Left lung (tissue), 4 donors: ENCODE measurements at regions not wholly inside any gene's neighbourhood (a gene's known extent, or its start where the extent isn't known, plus 50 kb on each side); places are given as distances from the start of the nearest gene placed in this dataset.

Source experiments
- ATAC-seq: fragments of 200-7000 bp; cut with Tn5 transposase; one replicate; pipeline ENCODE4 v1.9.1; 2020; ENCODE audit warnings: moderate library complexity
- DNase-seq, 4 donors: peaks; one replicate each; pipeline ENCODE4 v3.0.0-alpha.2; 2013 to 2020
- H3K27ac ChIP-seq, 2 donors: fragments of 200-600 bp; sonication (generic) in 1 of 2; one replicate each; pipeline versions ENCODE4 v1.5.0 to v1.8.0; 2020 to 2021
- H3K27me3 ChIP-seq, 2 donors: fragments of 200-600 bp; sonication (generic) in 1 of 2; one replicate each; pipeline versions ENCODE4 v1.5.0 to v1.8.0; 2020 to 2021
- H3K36me3 ChIP-seq, 2 donors: fragments of 200-600 bp; sonication (generic) in 1 of 2; one replicate each; pipeline versions ENCODE4 v1.5.0 to v1.8.0; 2020 to 2021
- H3K4me1 ChIP-seq, 2 donors: fragments of 200-600 bp; one replicate each; pipeline ENCODE4 v1.8.0; 2021
- H3K4me3 ChIP-seq, 2 donors: fragments of 200-600 bp; sonication (generic) in 1 of 2; one replicate each; pipeline versions ENCODE4 v1.5.0 to v1.8.0; 2020 to 2021; ENCODE audit warnings: mild to moderate bottlenecking in 1 of 2
- H3K9me3 ChIP-seq, 2 donors: fragments of 200-600 bp; sonication (generic) in 1 of 2; one replicate each; pipeline versions ENCODE4 v1.5.0 to v1.8.0; 2020 to 2021
- CTCF ChIP-seq, 2 donors: fragments of 200-600 bp; sonication (generic) in 1 of 2; IDR thresholded peaks; one replicate each; pipeline versions ENCODE4 v1.5.0 to v1.8.0; 2021; ENCODE audit warnings: antibody characterized with exemption in 2 of 2
- intact Hi-C, 2 donors: fragments of 100-400 bp; cut with DNase I; formaldehyde crosslinking; loops; one replicate each; pipeline versions ENCODE4 v1.11.2 to v1.14.2; 2022
- donor health status: DM: no; HTN: yes; CAD: no.
- donor health status: DM: no; HTN: no; CAD: no.

GRCh38 chr9:24931894-24932293, 386.2 kb upstream of the IZUMO3 start:
- no peak for ATAC-seq
- H3K4me3 ChIP-seq = no peak overlapping the region

DNA sequence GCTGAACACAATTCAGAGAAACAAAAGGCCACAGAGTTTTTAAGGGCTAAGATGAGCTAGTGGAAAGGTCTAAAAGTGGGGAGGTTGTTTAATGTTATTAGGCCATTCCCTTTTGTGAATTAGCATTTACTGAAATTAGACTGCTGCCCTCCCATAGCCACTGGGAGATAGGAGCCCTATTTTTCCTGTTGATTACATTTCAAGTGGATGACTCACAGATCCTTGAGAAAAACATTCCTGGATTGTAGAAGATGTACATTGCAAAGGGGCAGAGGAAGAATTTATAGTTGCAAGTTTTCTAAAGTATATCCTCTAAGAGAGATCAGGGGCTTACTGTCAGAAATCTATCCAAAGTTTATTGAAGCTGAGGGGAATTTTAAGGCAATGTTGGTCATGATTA, 367.1 kb upstream of the IZUMO3 start:
- H3K4me3 ChIP-seq = no peak overlapping the region
- no peaks in the 10 kb centered on the region for H3K36me3 ChIP-seq
- H3K4me1 ChIP-seq = no peaks in the 10 kb centered on the region
- intact Hi-C loops = no loop called here
- TF ChIP-seq CTCF (IDR thresholded peaks at IDR 0.05) = no peak
- DNase-seq = no peak
- H3K27me3 ChIP-seq = no peaks in the 10 kb centered on the region
- peaks cover 0 to 9% of the 10 kb centered on the region in 2 donors for H3K9me3 ChIP-seq
- no peak for ATAC-seq
- no peak overlapping the region for H3K27ac ChIP-seq

More at GRCh38 chr9:24931894-24932293, 386.2 kb upstream of the IZUMO3 start:
- H3K27ac ChIP-seq = no peak overlapping the region
- no peak for TF ChIP-seq CTCF (IDR thresholded peaks at IDR 0.05)
- no peak for DNase-seq
- intact Hi-C loops = no loop called here
- no peaks in the 10 kb centered on the region for H3K4me1 ChIP-seq
- H3K36me3 ChIP-seq = no peaks in the 10 kb centered on the region
- no peaks in the 10 kb centered on the region for H3K9me3 ChIP-seq
- H3K27me3 ChIP-seq = no peaks in the 10 kb centered on the region

- DNase-seq (no peak), ATAC-seq (no peak)
- intact Hi-C loops = no loop called here
- Histone ChIP-seq H3K4me3 (no peak overlapping the region), H3K9me3 (peaks cover 0 to 2% of the 10 kb centered on the region in 2 donors), H3K4me1 (no peaks in the 10 kb centered on the region), H3K27ac (no peak overlapping the region), H3K36me3 (no peaks in the 10 kb centered on the region), H3K27me3 (no peaks in the 10 kb centered on the region)
- no peak for TF ChIP-seq CTCF (IDR thresholded peaks at IDR 0.05)
Observed at GRCh38 chr9:24901319-24901718, 355.6 kb upstream of the IZUMO3 start.

- ATAC-seq (no peak), DNase-seq (no peak)
- Histone ChIP-seq H3K27me3 (no peaks in the 10 kb centered on the region), H3K27ac (no peak overlapping the region), H3K36me3 (no peaks in the 10 kb centered on the region), H3K4me1 (no peaks in the 10 kb centered on the region), H3K9me3 (peaks cover 0 to 2% of the 10 kb centered on the region in 2 donors), H3K4me3 (no peak overlapping the region)
- TF ChIP-seq CTCF (IDR thresholded peaks at IDR 0.05) = no peak
- intact Hi-C loops = no loop called here
Observed at GRCh38 chr9:24900179-24900578, 354.5 kb upstream of the IZUMO3 start.

- Histone ChIP-seq H3K27me3 (no peaks in the 10 kb centered on the region), H3K9me3 (peaks cover 0 to 2% of the 10 kb centered on the region in 2 donors), H3K36me3 (no peaks in the 10 kb centered on the region), H3K4me3 (no peak overlapping the region), H3K27ac (no peak overlapping the region), H3K4me1 (no peaks in the 10 kb centered on the region)
- intact Hi-C loops = no loop called here
- no peak for TF ChIP-seq CTCF (IDR thresholded peaks at IDR 0.05)
- ATAC-seq = no peak
- DNase-seq = no peak
Observed at GRCh38 chr9:24899463-24899862, 353.8 kb upstream of the IZUMO3 start.
